Naive thymus-derived CD8-positive, alpha-beta T cell (primary cell): ENCODE measurements at regions not wholly inside any gene's neighbourhood (a gene's known extent, or its start where the extent isn't known, plus 50 kb on each side); places are given as distances from the start of the nearest gene placed in this dataset.

Experiments used
- ATAC-seq, 2 donors: fragments of 150-1000 bp; cut with Tn5 transposase in 1 of 2; sonication (Bioruptor Pico), chemical (Tn5 transposase) in 1 of 2; 1 replicate in 1 of 2; 2 replicates in 1 of 2; pipeline ENCODE4 v1.10.0; 2021; ENCODE audit warnings: mild to moderate bottlenecking in 2 of 2, moderate library complexity in 2 of 2
- POLR2A ChIA-PET: fragments of 350-600 bp; sonication (Branson Sonifier 250); formaldehyde crosslinking; loops from one replicate; lab custom pipeline; 2021; ENCODE audit warnings: antibody characterized with exemption; lab: Charles Lee
- DNase-seq, 10 donors: peaks; one replicate each; pipeline versions ENCODE4 v3.0.0 to v3.0.0-alpha.2; 2020 to 2022
- H3K27ac Mint-ChIP-seq, 10 donors: one replicate each; pipeline ENCODE4 v1.8.0; 2020 to 2022; ENCODE audit warnings: mild to moderate bottlenecking in 10 of 10, mixed read lengths in 10 of 10, moderate library complexity in 4 of 10, inconsistent platforms in 1 of 10
- H3K27me3 Mint-ChIP-seq, 5 donors: one replicate each; pipeline ENCODE4 v1.8.0; 2021 to 2022; ENCODE audit warnings: mixed read lengths in 5 of 5
- H3K36me3 Mint-ChIP-seq, 3 donors: one replicate each; pipeline ENCODE4 v1.8.0; 2020 to 2022; ENCODE audit warnings: mixed read lengths in 3 of 3, mild to moderate bottlenecking in 2 of 3, inconsistent platforms in 1 of 3
- H3K4me1 Mint-ChIP-seq, 4 donors: one replicate each; pipeline ENCODE4 v1.8.0; 2021 to 2022; ENCODE audit warnings: mixed read lengths in 4 of 4
- H3K4me3 Mint-ChIP-seq, 10 donors: one replicate each; pipeline ENCODE4 v1.8.0; 2020 to 2022; ENCODE audit warnings: mild to moderate bottlenecking in 10 of 10, mixed read lengths in 10 of 10, moderate library complexity in 6 of 10, inconsistent platforms in 1 of 10
- H3K9me3 Mint-ChIP-seq, 9 donors: one replicate each; pipeline ENCODE4 v1.8.0; 2020 to 2022; ENCODE audit warnings: mixed read lengths in 9 of 9, mild to moderate bottlenecking in 3 of 9, inconsistent platforms in 1 of 9, moderate library complexity in 1 of 9

GRCh38 chr1:163875200-163875926, 553.6 kb downstream of the NUF2 start:
- peaks cover 0 to 2% (median 0%) of the 10 kb centered on the region in 3 donors for H3K36me3 Mint-ChIP-seq
- POLR2A ChIA-PET: no interaction called here

GRCh38 chr1:163875927-163876320, 554.2 kb downstream of the NUF2 start:
- Mint-ChIP-seq H3K4me1 (no peaks in the 10 kb centered on the region), H3K9me3 (peaks cover 0 to 16% (median 4%) of the 10 kb centered on the region in 9 donors), H3K4me3 (no peak overlapping the region), H3K27me3 (no peaks in the 10 kb centered on the region), H3K36me3 (peaks cover 0 to 2% (median 0%) of the 10 kb centered on the region in 3 donors), H3K27ac (no peak overlapping the region)
- no peak for ATAC-seq
- DNase-seq: no peak
- POLR2A ChIA-PET: no interaction called here

More at GRCh38 chr1:163875200-163875926, 553.6 kb downstream of the NUF2 start:
- no peak for DNase-seq
- Mint-ChIP-seq H3K9me3 (peaks cover 0 to 16% (median 4%) of the 10 kb centered on the region in 9 donors), H3K4me3 (no peak overlapping the region), H3K27me3 (no peaks in the 10 kb centered on the region), H3K4me1 (no peaks in the 10 kb centered on the region), H3K27ac (no peak overlapping the region)
- ATAC-seq: no peak

GRCh38 chr1:163876546-163876945, 554.8 kb downstream of the NUF2 start:
- Mint-ChIP-seq H3K9me3 (peaks cover 0 to 14% (median 4%) of the 10 kb centered on the region in 9 donors), H3K27me3 (no peaks in the 10 kb centered on the region), H3K27ac (no peak overlapping the region), H3K4me1 (no peaks in the 10 kb centered on the region), H3K4me3 (no peak overlapping the region), H3K36me3 (peaks cover 0 to 2% (median 0%) of the 10 kb centered on the region in 3 donors)
- no peak for ATAC-seq
- POLR2A ChIA-PET: no interaction called here
- DNase-seq: no peak

GRCh38 chr1:163877016-163877415, 555.3 kb downstream of the NUF2 start:
- H3K4me1 Mint-ChIP-seq: no peaks in the 10 kb centered on the region
- POLR2A ChIA-PET: no interaction called here
- H3K36me3 Mint-ChIP-seq: peaks cover 0 to 2% (median 0%) of the 10 kb centered on the region in 3 donors
- no peaks in the 10 kb centered on the region for H3K27me3 Mint-ChIP-seq
- H3K27ac Mint-ChIP-seq: no peak overlapping the region
- no peak overlapping the region for H3K4me3 Mint-ChIP-seq
- peaks cover 0 to 11% (median 4%) of the 10 kb centered on the region in 9 donors for H3K9me3 Mint-ChIP-seq
- no peak for DNase-seq
- no peak for ATAC-seq

GRCh38 chr1:163885510-163885909, 563.8 kb downstream of the NUF2 start:
- no peak for ATAC-seq
- no peaks in the 10 kb centered on the region for H3K36me3 Mint-ChIP-seq
- peaks cover 0 to 4% (median 0%) of the 10 kb centered on the region in 9 donors for H3K9me3 Mint-ChIP-seq
- H3K4me3 Mint-ChIP-seq: no peak overlapping the region
- DNase-seq: no peak
- POLR2A ChIA-PET: no interaction called here
- H3K4me1 Mint-ChIP-seq: no peaks in the 10 kb centered on the region
- no peaks in the 10 kb centered on the region for H3K27me3 Mint-ChIP-seq
- H3K27ac Mint-ChIP-seq: no peak overlapping the region

GRCh38 chr1:163896001-163896400, 574.2 kb downstream of the NUF2 start:
- POLR2A ChIA-PET: no interaction called here
- Mint-ChIP-seq H3K4me3 (no peak overlapping the region), H3K9me3 (peaks cover 0 to 30% (median 2%) of the 10 kb centered on the region in 9 donors), H3K27ac (no peak overlapping the region), H3K4me1 (no peaks in the 10 kb centered on the region), H3K27me3 (peaks cover 0 to 5% (median 0%) of the 10 kb centered on the region in 5 donors), H3K36me3 (no peaks in the 10 kb centered on the region)
- DNase-seq: no peak
- no peak for ATAC-seq

GRCh38 chr1:163897412-163898155, 575.8 kb downstream of the NUF2 start:
- no peak for DNase-seq
- peaks cover 0 to 34% (median 3%) of the 10 kb centered on the region in 9 donors for H3K9me3 Mint-ChIP-seq
- no peak for ATAC-seq
- H3K27me3 Mint-ChIP-seq: no peaks in the 10 kb centered on the region
- H3K27ac Mint-ChIP-seq: no peak overlapping the region
- H3K4me3 Mint-ChIP-seq: no peak overlapping the region
- no peaks in the 10 kb centered on the region for H3K4me1 Mint-ChIP-seq
- no peaks in the 10 kb centered on the region for H3K36me3 Mint-ChIP-seq
- POLR2A ChIA-PET: no interaction called here

- DNase-seq: no peak
- POLR2A ChIA-PET: no interaction called here
- Mint-ChIP-seq H3K4me1 (no peaks in the 10 kb centered on the region), H3K4me3 (no peak overlapping the region), H3K9me3 (peaks cover 7 to 39% (median 23%) of the 10 kb centered on the region in 9 donors), H3K27ac (no peak overlapping the region), H3K36me3 (peaks cover 0 to 10% (median 0%) of the 10 kb centered on the region in 3 donors), H3K27me3 (no peaks in the 10 kb centered on the region)
- ATAC-seq: no peak
Observed at GRCh38 chr1:163906283-163906682, 584.5 kb downstream of the NUF2 start.

GRCh38 chr1:163912170-163912884, 590.6 kb downstream of the NUF2 start:
- Mint-ChIP-seq H3K36me3 (peaks cover 0 to 10% (median 0%) of the 10 kb centered on the region in 3 donors), H3K9me3 (peaks cover 5 to 21% (median 14%) of the 10 kb centered on the region in 9 donors), H3K4me1 (no peaks in the 10 kb centered on the region), H3K27ac (no peak overlapping the region), H3K27me3 (no peaks in the 10 kb centered on the region), H3K4me3 (no peak overlapping the region)
- POLR2A ChIA-PET: no interaction called here
- no peak for ATAC-seq
- DNase-seq: no peak

GRCh38 chr1:163914785-163915413, 593.1 kb downstream of the NUF2 start:
- no peak for ATAC-seq
- Mint-ChIP-seq H3K4me3 (no peak overlapping the region), H3K36me3 (peaks cover 0 to under 1% (median 0%) of the 10 kb centered on the region in 3 donors), H3K27ac (no peak overlapping the region), H3K4me1 (no peaks in the 10 kb centered on the region), H3K27me3 (no peaks in the 10 kb centered on the region), H3K9me3 (peaks cover 0 to 10% (median under 1%) of the 10 kb centered on the region in 9 donors)
- DNase-seq: no peak
- POLR2A ChIA-PET: no interaction called here

GRCh38 chr1:163922743-163923201, 601.0 kb downstream of the NUF2 start:
- DNase-seq (no peak), ATAC-seq (no peak)
- Mint-ChIP-seq H3K36me3 (no peaks in the 10 kb centered on the region), H3K4me3 (no peak overlapping the region), H3K4me1 (no peaks in the 10 kb centered on the region), H3K9me3 (peaks cover 0 to 14% (median 5%) of the 10 kb centered on the region in 9 donors), H3K27ac (no peak overlapping the region), H3K27me3 (no peaks in the 10 kb centered on the region)
- POLR2A ChIA-PET: no interaction called here

- no peak overlapping the region for H3K4me3 Mint-ChIP-seq
- peaks cover 0 to 3% (median 0%) of the 10 kb centered on the region in 4 donors for H3K4me1 Mint-ChIP-seq
- DNase-seq: no peak
- ATAC-seq: no peak
- H3K27ac Mint-ChIP-seq: no peak overlapping the region
- peaks cover 0 to 21% (median 5%) of the 10 kb centered on the region in 9 donors for H3K9me3 Mint-ChIP-seq
- no peaks in the 10 kb centered on the region for H3K36me3 Mint-ChIP-seq
- no peaks in the 10 kb centered on the region for H3K27me3 Mint-ChIP-seq
- POLR2A ChIA-PET: no interaction called here
Observed at GRCh38 chr1:163924041-163924440, 602.3 kb downstream of the NUF2 start.
